K562 (cell line): ENCODE measurements at regions not wholly inside any gene's neighbourhood (a gene's known extent, or its start where the extent isn't known, plus 50 kb on each side); places are given as distances from the start of the nearest gene placed in this dataset.

Source experiments
- ADNP ChIP-seq: fragments of 200-800 bp; sonication (Bioruptor generic); IDR thresholded peaks from 2 replicates; pipeline ENCODE4 v1.6.1; 2016; ENCODE audit warnings: missing genetic modification characterization, missing compliant biosample characterization
- BCOR ChIP-seq: fragments of 450-650 bp; IDR thresholded peaks from 2 replicates; pipeline ENCODE4 v1.6.1; 2016
- C11orf30 ChIP-seq: fragments of 450-650 bp; IDR thresholded peaks from 2 replicates; pipeline ENCODE4 v1.6.1; 2016; ENCODE audit warnings: low read depth, mild to moderate bottlenecking
- CUX1 ChIP-seq: fragments of 200-800 bp; sonication (Bioruptor generic); IDR thresholded peaks from 2 replicates; pipeline ENCODE4 v1.6.1; 2016; ENCODE audit warnings: missing genetic modification characterization, missing compliant biosample characterization
- E2F3 ChIP-seq: fragments of 250-450 bp; sonication (Bioruptor Pico); IDR thresholded peaks from 2 replicates; pipeline ENCODE4 v1.4.0; 2020; ENCODE audit warnings: mild to moderate bottlenecking
- FIP1L1 ChIP-seq: fragments of 200-400 bp; formaldehyde crosslinking; IDR thresholded peaks from 2 replicates; pipeline ENCODE4 v1.6.1; 2018; ENCODE audit warnings: mild to moderate bottlenecking, low read depth, low read length; ENCODE audit not compliant: poor library complexity, severe bottlenecking
- FOXK1 ChIP-seq: sonication (generic); formaldehyde crosslinking; IDR thresholded peaks from 2 replicates; pipeline ENCODE4 v1.8.0; 2022; ENCODE audit warnings: missing genetic modification reagents, mild to moderate bottlenecking, borderline replicate concordance
- HMBOX1 ChIP-seq: sonication (generic); IDR thresholded peaks from 2 replicates; pipeline ENCODE4 v1.6.1; 2016
- KAT8 ChIP-seq: fragments of 450-650 bp; IDR thresholded peaks from 2 replicates; pipeline ENCODE4 v1.6.1; 2016; ENCODE audit warnings: low read depth, mild to moderate bottlenecking
- KDM1A ChIP-seq, 2 experiments: fragments of 450-650 bp; IDR thresholded peaks; 2 replicates each; pipeline ENCODE4 v1.6.1; 2016; ENCODE audit warnings: mild to moderate bottlenecking in 2 of 2
- MAFF ChIP-seq: IDR thresholded peaks from 2 replicates; pipeline ENCODE4 v1.6.1; 2012; ENCODE audit warnings: low read length, improper control_type of control experiment
- MTA3 ChIP-seq: fragments of 450-650 bp; formaldehyde crosslinking; IDR thresholded peaks from 2 replicates; pipeline ENCODE4 v1.6.1; 2017; ENCODE audit warnings: mild to moderate bottlenecking, borderline replicate concordance
- NCOA4 ChIP-seq: fragments of 450-650 bp; IDR thresholded peaks from 2 replicates; pipeline ENCODE4 v1.6.1; 2018; ENCODE audit warnings: mild to moderate bottlenecking; ENCODE audit not compliant: partially characterized antibody
- NFE2L1 ChIP-seq: fragments of 450-650 bp; IDR thresholded peaks from 2 replicates; pipeline ENCODE4 v1.6.1; 2016; ENCODE audit warnings: missing genetic modification characterization, low read depth, mild to moderate bottlenecking, missing compliant biosample characterization, moderate library complexity, borderline replicate concordance
- PREB ChIP-seq: sonication (generic); formaldehyde crosslinking; IDR thresholded peaks from 2 replicates; pipeline ENCODE4 v1.8.1; 2023; ENCODE audit warnings: mild to moderate bottlenecking, missing genetic modification reagents
- SETDB1 ChIP-seq: IDR thresholded peaks from one replicate; pipeline ENCODE4 v1.6.1; 2012; ENCODE audit warnings: low read length, control low read depth, inconsistent platforms
- TAF1 ChIP-seq: IDR thresholded peaks from 2 replicates; pipeline ENCODE4 v1.6.1; 2011; ENCODE audit warnings: mild to moderate bottlenecking, low read length, moderate library complexity; ENCODE audit not compliant: insufficient read depth, control insufficient read depth, severe bottlenecking; ENCODE audit errors: extremely low read depth
- THRAP3 ChIP-seq: fragments of 450-650 bp; IDR thresholded peaks from 2 replicates; pipeline ENCODE4 v1.6.1; 2016; ENCODE audit warnings: mild to moderate bottlenecking, inconsistent platforms, borderline replicate concordance
- ZNF280B ChIP-seq: fragments of 250-450 bp; sonication (Bioruptor Pico); IDR thresholded peaks from 2 replicates; pipeline ENCODE4 v1.5.1; 2021; ENCODE audit warnings: mild to moderate bottlenecking

GRCh38 chr1:108327534-108328466 is 83.9 kb upstream of the NBPF4 start (continued):
- no peak for TF ChIP-seq NFE2L1 (tag)
- TF ChIP-seq BCOR = no peak
- TF ChIP-seq FIP1L1 = no peak
- TF ChIP-seq C11orf30 = peak; percentile 4; the same call in 1 of the 2 replicates
- no peak for TF ChIP-seq KAT8
- no peak for TF ChIP-seq MTA3
- TF ChIP-seq TAF1 = no peak
- no peak for TF ChIP-seq KDM1A (IDR thresholded peaks at IDR 0.05)
- TF ChIP-seq PREB (CRISPR knock-in tag) = no peak
- no peak for TF ChIP-seq E2F3 (CRISPR knock-in tag)
- TF ChIP-seq ADNP (tag) = no peak
- TF ChIP-seq SETDB1 = no peak
- no peak for TF ChIP-seq THRAP3
- no peak for TF ChIP-seq FOXK1
- no peak for TF ChIP-seq CUX1
- no peak for TF ChIP-seq HMBOX1
- TF ChIP-seq ZNF280B (CRISPR knock-in tag) = no peak
- TF ChIP-seq MAFF = no peak
- no peak for TF ChIP-seq NCOA4
